WERI-Rb-1 (cell line): ENCODE measurements at regions not wholly inside any gene's neighbourhood (a gene's known extent, or its start where the extent isn't known, plus 50 kb on each side); places are given as distances from the start of the nearest gene placed in this dataset.

Experiments used
- DNase-seq: peaks from one replicate; pipeline ENCODE4 v3.0.0-alpha.2; 2020
- H3K27ac ChIP-seq: fragments of 250-450 bp; sonication (Bioruptor Pico); 2 replicates; pipeline ENCODE4 v1.5.1; 2020; ENCODE audit warnings: mild to moderate bottlenecking, moderate library complexity
- H3K27me3 ChIP-seq: fragments of 250-450 bp; sonication (Bioruptor Pico); 2 replicates; pipeline ENCODE4 v1.5.1; 2021; ENCODE audit warnings: mild to moderate bottlenecking, low read depth, moderate library complexity; ENCODE audit not compliant: insufficient read depth, severe bottlenecking
- H3K36me3 ChIP-seq: fragments of 250-450 bp; sonication (Bioruptor Pico); 2 replicates; pipeline ENCODE4 v1.5.1; 2020; ENCODE audit warnings: mild to moderate bottlenecking, moderate library complexity
- H3K4me3 ChIP-seq: 2 replicates; pipeline ENCODE4 v1.5.1; 2011; ENCODE audit warnings: low read depth, mild to moderate bottlenecking, control low read depth, low read length
- H3K9me3 ChIP-seq: fragments of 250-450 bp; sonication (Bioruptor Pico); 2 replicates; pipeline ENCODE4 v1.5.1; 2021; ENCODE audit warnings: mild to moderate bottlenecking, moderate library complexity; ENCODE audit not compliant: severe bottlenecking
- TF ChIP-seq, protein P1 (sequence below): IDR thresholded peaks from 2 replicates; pipeline ENCODE4 v1.5.1; 2011; ENCODE audit warnings: low read depth, mild to moderate bottlenecking, control low read depth, inconsistent platforms, low read length

DNA sequence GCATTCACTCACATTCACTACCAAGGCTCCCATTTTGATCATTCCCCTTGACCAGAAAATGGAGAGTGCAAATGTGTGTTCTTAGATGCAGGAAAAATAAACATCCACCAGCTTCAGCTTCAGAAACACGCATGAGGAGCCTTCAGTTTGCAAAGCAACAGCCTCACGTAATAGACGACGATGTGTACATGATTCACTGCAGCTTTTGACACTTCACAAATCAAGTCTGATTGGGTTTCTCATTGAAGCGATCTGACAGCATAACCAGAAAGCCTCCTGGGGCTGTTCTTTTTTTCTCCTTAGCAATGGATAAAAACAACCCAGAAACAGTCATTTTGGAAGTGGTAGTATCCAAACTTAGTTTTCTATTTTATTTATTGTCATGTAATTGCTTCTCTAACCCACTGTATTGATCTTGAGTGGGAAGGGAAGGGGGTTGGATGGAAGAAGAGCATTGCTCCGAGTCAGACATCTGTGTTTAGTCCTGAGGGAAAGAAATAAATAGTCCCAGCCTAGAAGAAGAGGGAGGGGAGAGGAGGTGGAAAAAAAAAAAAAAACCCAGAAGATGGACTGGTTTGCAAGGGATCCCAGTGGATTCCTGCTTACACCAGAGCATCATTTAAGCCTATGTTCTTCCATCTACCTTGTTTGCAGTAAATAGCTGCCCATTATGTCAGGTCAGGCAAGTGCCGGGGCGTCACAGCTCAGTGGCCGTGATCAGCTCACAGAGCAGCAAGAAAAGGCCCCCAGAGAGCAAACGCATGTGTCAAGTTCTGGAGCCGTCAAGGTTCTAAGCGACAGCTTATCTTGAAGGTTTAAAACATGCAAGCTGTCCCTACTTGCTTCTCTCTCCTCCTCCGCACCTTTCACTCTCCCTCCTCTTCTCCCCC, 190.2 kb upstream of the SNX2 start:
- Histone ChIP-seq H3K27ac (no peak overlapping the region), H3K4me3 (no peak overlapping the region), H3K9me3 (no peaks in the 10 kb centered on the region), H3K27me3 (no peaks in the 10 kb centered on the region), H3K36me3 (no peaks in the 10 kb centered on the region)
- TF ChIP-seq, protein P1, sequence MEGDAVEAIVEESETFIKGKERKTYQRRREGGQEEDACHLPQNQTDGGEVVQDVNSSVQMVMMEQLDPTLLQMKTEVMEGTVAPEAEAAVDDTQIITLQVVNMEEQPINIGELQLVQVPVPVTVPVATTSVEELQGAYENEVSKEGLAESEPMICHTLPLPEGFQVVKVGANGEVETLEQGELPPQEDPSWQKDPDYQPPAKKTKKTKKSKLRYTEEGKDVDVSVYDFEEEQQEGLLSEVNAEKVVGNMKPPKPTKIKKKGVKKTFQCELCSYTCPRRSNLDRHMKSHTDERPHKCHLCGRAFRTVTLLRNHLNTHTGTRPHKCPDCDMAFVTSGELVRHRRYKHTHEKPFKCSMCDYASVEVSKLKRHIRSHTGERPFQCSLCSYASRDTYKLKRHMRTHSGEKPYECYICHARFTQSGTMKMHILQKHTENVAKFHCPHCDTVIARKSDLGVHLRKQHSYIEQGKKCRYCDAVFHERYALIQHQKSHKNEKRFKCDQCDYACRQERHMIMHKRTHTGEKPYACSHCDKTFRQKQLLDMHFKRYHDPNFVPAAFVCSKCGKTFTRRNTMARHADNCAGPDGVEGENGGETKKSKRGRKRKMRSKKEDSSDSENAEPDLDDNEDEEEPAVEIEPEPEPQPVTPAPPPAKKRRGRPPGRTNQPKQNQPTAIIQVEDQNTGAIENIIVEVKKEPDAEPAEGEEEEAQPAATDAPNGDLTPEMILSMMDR = no peak
- peak; percentile 59 for DNase-seq

GRCh38 chr5:122585371-122585770, 189.5 kb upstream of the SNX2 start:
- no peak for DNase-seq
- H3K27me3 ChIP-seq = no peaks in the 10 kb centered on the region
- H3K9me3 ChIP-seq = no peaks in the 10 kb centered on the region
- TF ChIP-seq, protein P1 = no peak
- no peak overlapping the region for H3K27ac ChIP-seq
- no peak overlapping the region for H3K4me3 ChIP-seq
- no peaks in the 10 kb centered on the region for H3K36me3 ChIP-seq

- Histone ChIP-seq H3K4me3 (no peak overlapping the region), H3K27me3 (no peaks in the 10 kb centered on the region), H3K9me3 (no peaks in the 10 kb centered on the region), H3K36me3 (no peaks in the 10 kb centered on the region), H3K27ac (no peak overlapping the region)
- DNase-seq = no peak
- TF ChIP-seq, protein P1 = no peak
These were observed 188.5 kb upstream of the SNX2 start for GRCh38 chr5:122586351-122586750.

DNA sequence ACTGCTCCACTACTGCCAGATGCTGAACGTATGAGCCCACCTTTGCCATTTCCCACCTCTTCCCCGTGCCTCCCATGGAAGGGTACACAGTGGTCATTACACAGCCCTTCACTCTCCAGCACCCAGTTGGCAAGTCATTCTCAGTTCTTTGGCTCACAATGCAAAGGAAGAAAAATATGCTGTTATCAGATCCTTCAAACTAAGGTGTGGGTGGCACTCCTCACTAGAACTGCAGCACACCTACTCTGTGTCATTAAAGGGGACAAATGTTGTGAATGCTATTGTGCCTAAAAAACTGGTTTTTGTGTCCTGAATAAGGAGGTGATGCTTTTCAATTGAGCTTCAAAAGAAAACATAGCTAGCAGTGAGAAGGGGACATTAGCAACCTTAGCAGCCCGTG, 183.1 kb upstream of the SNX2 start:
- no peaks in the 10 kb centered on the region for H3K36me3 ChIP-seq
- no peak overlapping the region for H3K4me3 ChIP-seq
- H3K27ac ChIP-seq = no peak overlapping the region
- no peak for DNase-seq
- H3K9me3 ChIP-seq = no peaks in the 10 kb centered on the region
- H3K27me3 ChIP-seq = no peaks in the 10 kb centered on the region
- TF ChIP-seq, protein P1 = no peak

GRCh38 chr5:122599000-122599399, 175.9 kb upstream of the SNX2 start:
- H3K4me3 ChIP-seq = no peak overlapping the region
- no peak overlapping the region for H3K27ac ChIP-seq
- peaks cover 10% of the 10 kb centered on the region for H3K9me3 ChIP-seq
- TF ChIP-seq, protein P1 = no peak
- H3K36me3 ChIP-seq = no peaks in the 10 kb centered on the region
- H3K27me3 ChIP-seq = no peaks in the 10 kb centered on the region
- DNase-seq = no peak
